K562 (cell line): ENCODE measurements at regions not wholly inside any gene's neighbourhood (a gene's known extent, or its start where the extent isn't known, plus 50 kb on each side); places are given as distances from the start of the nearest gene placed in this dataset.

Source experiments
- ATAC-seq: fragments of 200-7000 bp; cut with Tn5 transposase; 3 replicates; pipeline ENCODE4 v1.9.1; 2020; ENCODE audit warnings: moderate library complexity
- BruUV-seq: library from RNA; stranded (reverse); fragments of 400-500 nt; replicated peaks from 2 replicates; lab custom pipeline; 2021; lab: Mats Ljungman, UMichigan
- CTCF ChIA-PET: fragments of 300-600 bp; formaldehyde crosslinking; extraction: SDS; loops from one replicate; lab custom pipeline; 2021; ENCODE audit warnings: low intra/inter-chr PET ratio; lab: Yijun Ruan, JAX
- POLR2A ChIA-PET: fragments of 300-600, 350-650 bp; sonication (Branson Sonifier 250); formaldehyde crosslinking; extraction: SDS; loops from one replicate; lab custom pipeline; 2021; ENCODE audit warnings: antibody characterized with exemption, inconsistent platforms; lab: Yijun Ruan, JAX
- DNase-seq, 4 experiments: peaks; one replicate each; pipeline versions ENCODE4 v3.0.0 to v3.0.0-alpha.2; 2011 to 2018; ENCODE audit warnings: low spot score in 3 of 4, mixed read lengths in 3 of 4; ENCODE audit errors: extremely low read depth in 1 of 4
- FAIRE-seq: peaks from 2 replicates; lab custom pipeline; 2011; peaks lifted over from hg19 to GRCh38; lab: Jason Lieb, UNC
- H2AFZ ChIP-seq: 2 replicates; pipeline ENCODE4 v1.6.0; 2011; ENCODE audit warnings: low read depth, low read length, control low read depth, inconsistent platforms
- H3K27ac ChIP-seq: fragments of 200-600 bp; 3 replicates; pipeline ENCODE4 v1.8.0; 2011; ENCODE audit warnings: low read depth, mild to moderate bottlenecking, control low read depth, inconsistent platforms, low read length, moderate library complexity, mixed read lengths; ENCODE audit errors: extremely low read depth
- H3K27me3 ChIP-seq, 2 experiments: fragments of 300-600 bp in 1 of 2; 2 replicates in 1 of 2; 3 replicates in 1 of 2; pipeline versions ENCODE4 v1.6.0 to v1.8.0; 2011; ENCODE audit warnings: inconsistent platforms in 2 of 2, low read length in 2 of 2, mild to moderate bottlenecking in 1 of 2, mixed read lengths in 1 of 2, moderate library complexity in 1 of 2; ENCODE audit not compliant: control insufficient read depth in 2 of 2, insufficient read depth in 2 of 2
- H3K36me3 ChIP-seq: fragments of 300-600 bp; 3 replicates; pipeline ENCODE4 v1.8.0; 2011; ENCODE audit warnings: mild to moderate bottlenecking, low read length, inconsistent platforms; ENCODE audit not compliant: control insufficient read depth, insufficient read depth
- H3K4me1 ChIP-seq, 2 experiments: fragments of 200-600 bp in 1 of 2; replicated peaks in 1 of 2; 2 replicates in 1 of 2; 3 replicates in 1 of 2; pipeline versions ENCODE4 v1.5.1 to v1.8.0; 2011; ENCODE audit warnings: inconsistent platforms in 2 of 2, low read length in 2 of 2, mild to moderate bottlenecking in 1 of 2, mixed read lengths in 1 of 2, moderate library complexity in 1 of 2; ENCODE audit not compliant: control insufficient read depth in 2 of 2, insufficient read depth in 2 of 2
- H3K4me2 ChIP-seq: 2 replicates; pipeline ENCODE4 v1.6.1; 2011; ENCODE audit warnings: low read length, control low read depth, inconsistent platforms, mixed read lengths; ENCODE audit not compliant: insufficient read depth
- H3K4me3 ChIP-seq: fragments of 200-600 bp; sonication (generic), shearing (Covaris generic); 2 replicates; pipeline ENCODE4 v1.5.1; 2016; ENCODE audit warnings: control low read depth, inconsistent platforms
- H3K79me2 ChIP-seq: fragments of 200-600 bp; 3 replicates; pipeline ENCODE4 v1.8.0; 2011; ENCODE audit warnings: low read length, inconsistent platforms; ENCODE audit not compliant: control insufficient read depth, insufficient read depth
- H3K9ac ChIP-seq, 2 experiments: 2 replicates each; pipeline versions ENCODE4 v1.6.0 to v1.6.1; 2011; ENCODE audit warnings: low read depth in 2 of 2, low read length in 2 of 2, control low read depth in 1 of 2, inconsistent platforms in 1 of 2, mild to moderate bottlenecking in 1 of 2, mixed read lengths in 1 of 2; ENCODE audit not compliant: insufficient read depth in 1 of 2
- H3K9me1 ChIP-seq: one replicate; pipeline ENCODE4 v1.6.0; 2011; ENCODE audit warnings: inconsistent platforms, mild to moderate bottlenecking, low read length, moderate library complexity; ENCODE audit not compliant: control insufficient read depth, insufficient read depth
- H3K9me3 ChIP-seq: replicated peaks from 2 replicates; pipeline ENCODE4 v1.5.1; 2011; ENCODE audit warnings: low read depth, low read length, inconsistent platforms; ENCODE audit not compliant: control insufficient read depth, insufficient read depth
- H4K20me1 ChIP-seq: replicated peaks from 2 replicates; pipeline ENCODE4 v1.6.1; 2011; ENCODE audit warnings: low read length, inconsistent platforms, mixed read lengths; ENCODE audit not compliant: control insufficient read depth, insufficient read depth
- ASH1L ChIP-seq: fragments of 450-650 bp; IDR thresholded peaks from 2 replicates; pipeline ENCODE4 v1.6.1; 2018; ENCODE audit warnings: borderline replicate concordance, mild to moderate bottlenecking, low read depth; ENCODE audit not compliant: partially characterized antibody
- EGR1 ChIP-seq: fragments of 450-650 bp; conservative IDR thresholded peaks from 2 replicates; pipeline ENCODE4 v1.6.1; 2017; ENCODE audit warnings: mild to moderate bottlenecking
- EHMT2 ChIP-seq: fragments of 450-650 bp; IDR thresholded peaks from 2 replicates; pipeline ENCODE4 v1.6.1; 2018; ENCODE audit warnings: antibody characterized with exemption
- MIER1 ChIP-seq: fragments of 450-650 bp; IDR thresholded peaks from 2 replicates; pipeline ENCODE4 v1.6.1; 2016; ENCODE audit warnings: antibody characterized with exemption, mild to moderate bottlenecking, low read depth
- PBX2 ChIP-seq, 2 experiments: IDR thresholded peaks in 1 of 2; conservative IDR thresholded peaks in 1 of 2; 2 replicates each; pipeline ENCODE4 v1.6.1; 2016; ENCODE audit warnings: low read depth in 2 of 2, mild to moderate bottlenecking in 1 of 2, missing compliant biosample characterization in 1 of 2, missing genetic modification characterization in 1 of 2, moderate library complexity in 1 of 2
- PTRF ChIP-seq: fragments of 450-650 bp; IDR thresholded peaks from 2 replicates; pipeline ENCODE4 v1.6.1; 2016; ENCODE audit warnings: mild to moderate bottlenecking, missing genetic modification characterization, missing compliant biosample characterization
- PURB ChIP-seq: sonication (generic); formaldehyde crosslinking; IDR thresholded peaks from 2 replicates; pipeline ENCODE4 v1.9.0; 2021; ENCODE audit warnings: low read depth, mild to moderate bottlenecking, missing genetic modification reagents
- SOX6 ChIP-seq: fragments of 450-650 bp; IDR thresholded peaks from 2 replicates; pipeline ENCODE4 v1.6.1; 2014; ENCODE audit warnings: mild to moderate bottlenecking
- SREBF1 ChIP-seq: fragments of 150-350 bp; IDR thresholded peaks from 2 replicates; pipeline ENCODE4 v1.6.1; 2014; ENCODE audit warnings: antibody characterized with exemption, low read depth, low read length, borderline replicate concordance
- TEAD2 ChIP-seq: fragments of 450-650 bp; IDR thresholded peaks from 2 replicates; pipeline ENCODE4 v1.6.1; 2016; ENCODE audit warnings: missing genetic modification characterization, control low read depth, missing compliant biosample characterization
- TFAP4 ChIP-seq: sonication (generic); formaldehyde crosslinking; IDR thresholded peaks from 2 replicates; pipeline ENCODE4 v1.8.0; 2022; ENCODE audit warnings: missing genetic modification reagents, mild to moderate bottlenecking, moderate library complexity, borderline replicate concordance
- ZNF140 ChIP-seq: fragments of 250-450 bp; sonication (Bioruptor Pico); IDR thresholded peaks from 2 replicates; pipeline ENCODE4 v1.8.0; 2021; ENCODE audit warnings: moderate library complexity, mild to moderate bottlenecking, inconsistent platforms
- ZNF740 ChIP-seq, 3 experiments: fragments of 200-800 bp in 1 of 3; sonication (Bioruptor generic) in 1 of 3; sonication (generic) in 1 of 3; formaldehyde crosslinking in 1 of 3; IDR thresholded peaks; 2 replicates each; pipeline versions ENCODE4 v1.6.1 to v1.8.0; 2016 to 2022; ENCODE audit warnings: mild to moderate bottlenecking in 2 of 3, missing compliant biosample characterization in 2 of 3, missing genetic modification characterization in 2 of 3, missing genetic modification reagents in 1 of 3
- in situ Hi-C: fragments of 300-500 bp; cut with MboI; formaldehyde crosslinking; loops from 4 replicates; pipeline ENCODE4 v1.15.0; 2018; ENCODE audit warnings: inconsistent platforms, mixed read lengths
- intact Hi-C: fragments of 100-400 bp; cut with micrococcal nuclease; formaldehyde crosslinking; loops from 2 replicates; pipeline ENCODE4 v1.14.2; 2022

GRCh38 chr7:123060446-123060845, 64.9 kb upstream of the TAS2R16 start:
- DNase-seq = no peak
- no peaks in the 10 kb centered on the region for H3K36me3 ChIP-seq
- no TSS peak for BruUV-seq
- FAIRE-seq = no peak
- no peak overlapping the region for H3K4me2 ChIP-seq
- no peak for ATAC-seq
- no peaks in the 10 kb centered on the region for H3K27me3 ChIP-seq
- ChIA-PET POLR2A (no interaction called here), CTCF (no interaction called here)
- no peaks in the 10 kb centered on the region for H3K9me3 ChIP-seq
- no peak for TF ChIP-seq PURB (CRISPR knock-in tag)
- no peak for TF ChIP-seq MIER1
- TF ChIP-seq ZNF140 = no peak
- no peak for TF ChIP-seq ZNF740 (CRISPR knock-in tag; IDR thresholded peaks at IDR 0.05)
- TF ChIP-seq ZNF740 (tag; IDR thresholded peaks at IDR 0.05) = no peak
- no peak for TF ChIP-seq TEAD2 (tag)
- TF ChIP-seq SOX6 = no peak
- TF ChIP-seq PBX2 (CRISPR knock-in tag; IDR thresholded peaks at IDR 0.05; ENCODE audit: low read depth) = no peak
- TF ChIP-seq PBX2 (tag; conservative IDR thresholded peaks at IDR 0.05; ENCODE audit: low read depth) = no peak
- TF ChIP-seq PTRF (tag) = no peak
- no peak for TF ChIP-seq TFAP4 (CRISPR knock-in tag)
- TF ChIP-seq ASH1L = no peak
- no peak for TF ChIP-seq EGR1
- no peak for TF ChIP-seq SREBF1
- TF ChIP-seq EHMT2 = no peak
- H3K4me1 ChIP-seq = no peaks in the 10 kb centered on the region
- no peaks in the 10 kb centered on the region for H3K9me1 ChIP-seq
- H2AFZ ChIP-seq = no peak overlapping the region
- no peaks in the 10 kb centered on the region for H3K79me2 ChIP-seq
- in situ Hi-C loops (no loop called here), intact Hi-C loops (no loop called here)
- no peak overlapping the region for H3K27ac ChIP-seq
- no peaks in the 10 kb centered on the region for H4K20me1 ChIP-seq
- no peak overlapping the region for H3K4me3 ChIP-seq
- H3K9ac ChIP-seq = no peak overlapping the region
